BE2C (cell line): ENCODE measurements at regions not wholly inside any gene's neighbourhood (a gene's known extent, or its start where the extent isn't known, plus 50 kb on each side); places are given as distances from the start of the nearest gene placed in this dataset.

Source experiments
- DNase-seq: peaks from one replicate; pipeline ENCODE4 v3.0.0-alpha.2; 2020
- H3K27me3 ChIP-seq: fragments of 250-450 bp; sonication (Bioruptor Pico); 2 replicates; pipeline ENCODE4 v1.5.1; 2020; ENCODE audit warnings: mild to moderate bottlenecking
- H3K36me3 ChIP-seq: fragments of 250-450 bp; sonication (Bioruptor Pico); 2 replicates; pipeline ENCODE4 v1.5.1; 2020; ENCODE audit warnings: mild to moderate bottlenecking
- H3K4me1 ChIP-seq: fragments of 250-450 bp; sonication (Bioruptor Pico); 2 replicates; pipeline ENCODE4 v1.5.1; 2020
- H3K4me3 ChIP-seq: 2 replicates; pipeline ENCODE4 v1.5.1; 2011; ENCODE audit warnings: low read depth, low read length
- H3K9me3 ChIP-seq: fragments of 250-450 bp; sonication (Bioruptor Pico); 2 replicates; pipeline ENCODE4 v1.5.1; 2020
- CTCF ChIP-seq: IDR thresholded peaks from 2 replicates; pipeline ENCODE4 v1.5.1; 2012; ENCODE audit warnings: mild to moderate bottlenecking, low read depth, low read length

GRCh38 chr3:28132941-28133340 is 108.5 kb upstream of the CMC1 start:
- Histone ChIP-seq H3K4me1 (no peaks in the 10 kb centered on the region), H3K27me3 (no peaks in the 10 kb centered on the region), H3K36me3 (no peaks in the 10 kb centered on the region), H3K9me3 (no peaks in the 10 kb centered on the region), H3K4me3 (no peak overlapping the region)
- no peak for DNase-seq
- TF ChIP-seq CTCF = no peak

DNA sequence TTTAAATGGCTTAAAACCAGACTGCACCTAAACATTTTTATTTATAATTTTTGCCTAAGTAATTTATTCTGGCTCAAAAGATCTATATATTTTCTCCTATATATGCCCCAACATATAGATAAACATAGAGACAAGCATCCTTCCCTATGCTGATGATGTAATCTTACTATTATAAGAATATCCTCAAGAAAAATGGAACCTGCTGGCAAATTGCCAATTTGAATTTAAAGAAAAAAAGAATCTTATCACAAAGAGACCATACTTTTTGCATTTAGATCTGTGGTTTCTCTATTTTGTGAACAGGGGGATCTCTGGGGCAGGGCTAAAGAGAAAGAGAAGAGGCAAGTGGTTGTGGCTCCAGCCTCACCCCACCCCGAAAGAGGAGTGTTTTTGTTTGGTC is 107.2 kb upstream of the CMC1 start:
- H3K9me3 ChIP-seq = no peaks in the 10 kb centered on the region
- H3K4me3 ChIP-seq = no peak overlapping the region
- H3K36me3 ChIP-seq = no peaks in the 10 kb centered on the region
- no peaks in the 10 kb centered on the region for H3K4me1 ChIP-seq
- TF ChIP-seq CTCF = no peak
- DNase-seq = no peak
- H3K27me3 ChIP-seq = no peaks in the 10 kb centered on the region

- Histone ChIP-seq H3K4me1 (no peaks in the 10 kb centered on the region), H3K36me3 (no peaks in the 10 kb centered on the region), H3K9me3 (no peaks in the 10 kb centered on the region), H3K27me3 (no peaks in the 10 kb centered on the region), H3K4me3 (no peak overlapping the region)
- no peak for TF ChIP-seq CTCF
- no peak for DNase-seq
Measured at GRCh38 chr3:28134792-28135375, 106.5 kb upstream of the CMC1 start.

DNA sequence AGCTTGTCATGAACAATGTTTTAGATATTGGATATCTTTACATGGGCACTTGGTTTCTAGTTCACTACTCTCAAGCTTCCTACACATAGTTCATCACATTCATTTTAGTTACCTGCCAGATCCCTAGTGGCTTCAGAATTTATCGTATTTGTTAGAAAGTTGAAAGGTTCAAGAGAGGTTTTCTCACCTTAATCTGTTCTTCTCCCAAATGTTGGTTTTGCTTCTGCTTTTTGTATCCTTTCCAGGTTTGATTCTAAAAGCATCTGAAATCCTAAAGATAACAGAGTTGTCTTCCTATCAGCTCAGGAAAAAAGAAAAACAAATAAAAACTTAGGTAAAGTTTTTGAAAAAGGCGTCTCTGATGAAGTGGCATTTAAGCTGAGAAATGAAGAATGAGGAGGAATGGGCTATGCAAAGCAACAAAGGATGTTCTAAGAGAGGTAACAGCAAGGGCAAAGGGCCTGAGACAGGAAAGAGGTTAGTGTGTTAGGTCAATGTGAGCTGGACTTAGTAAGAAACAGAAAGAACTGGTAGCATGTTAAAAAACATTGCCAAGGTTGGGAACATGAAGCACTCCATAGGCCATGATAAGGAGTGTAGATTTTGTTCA is 104.7 kb upstream of the CMC1 start:
- no peak for TF ChIP-seq CTCF
- no peaks in the 10 kb centered on the region for H3K9me3 ChIP-seq
- no peaks in the 10 kb centered on the region for H3K4me1 ChIP-seq
- H3K4me3 ChIP-seq = no peak overlapping the region
- no peaks in the 10 kb centered on the region for H3K27me3 ChIP-seq
- no peak for DNase-seq
- no peaks in the 10 kb centered on the region for H3K36me3 ChIP-seq

DNA sequence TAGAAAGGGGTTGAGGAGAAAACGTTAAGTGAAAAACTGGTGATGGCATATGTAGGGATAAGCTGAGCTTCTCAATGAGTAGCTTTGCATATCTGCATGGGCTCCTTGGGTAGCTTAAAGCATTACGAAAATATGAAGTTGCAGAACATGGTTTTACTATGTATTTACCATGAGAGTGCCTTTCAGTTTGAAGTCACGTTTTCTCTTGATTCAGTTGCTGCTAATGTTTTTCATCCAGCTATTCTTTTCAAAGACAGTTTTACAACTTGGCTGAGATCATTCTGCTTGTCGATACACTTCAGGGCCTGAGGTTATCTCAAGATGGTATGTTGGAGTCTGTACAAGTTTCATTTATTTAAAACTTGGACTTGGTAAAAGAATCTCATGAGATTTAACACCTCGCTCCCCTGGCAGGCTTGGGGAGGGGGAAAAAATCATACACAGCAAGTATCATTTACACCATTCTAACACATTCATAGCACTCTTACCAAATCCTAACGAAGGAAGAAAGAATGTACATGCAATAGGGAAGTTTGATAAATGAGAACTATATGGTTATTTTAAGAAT is 103.3 kb upstream of the CMC1 start:
- no peak overlapping the region for H3K4me3 ChIP-seq
- no peaks in the 10 kb centered on the region for H3K27me3 ChIP-seq
- no peak for TF ChIP-seq CTCF
- DNase-seq = no peak
- H3K4me1 ChIP-seq = no peaks in the 10 kb centered on the region
- H3K36me3 ChIP-seq = no peaks in the 10 kb centered on the region
- H3K9me3 ChIP-seq = no peaks in the 10 kb centered on the region

DNA sequence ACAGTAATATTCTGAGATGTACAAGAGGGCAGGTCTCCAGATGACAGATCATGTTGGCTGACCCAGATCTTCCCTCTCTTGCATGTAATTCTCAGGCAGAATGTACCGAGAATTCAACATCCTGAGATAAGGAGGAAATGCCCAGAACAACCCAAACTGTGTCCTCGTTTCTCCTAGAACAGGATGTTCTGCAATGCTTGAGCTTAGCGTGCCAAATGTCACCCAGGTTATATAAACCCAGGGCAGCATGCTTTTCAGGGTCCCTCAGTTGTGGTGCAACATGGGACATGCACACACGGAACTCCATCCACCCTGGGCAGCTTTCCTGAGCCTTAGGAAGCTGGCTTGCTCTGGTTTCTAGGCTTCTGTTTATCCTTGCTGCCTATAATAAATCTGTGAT is 102.1 kb upstream of the CMC1 start:
- no peaks in the 10 kb centered on the region for H3K9me3 ChIP-seq
- no peaks in the 10 kb centered on the region for H3K27me3 ChIP-seq
- no peaks in the 10 kb centered on the region for H3K4me1 ChIP-seq
- no peak for TF ChIP-seq CTCF
- no peak overlapping the region for H3K4me3 ChIP-seq
- H3K36me3 ChIP-seq = no peaks in the 10 kb centered on the region
- DNase-seq = no peak
